ENCODE measurements at regions not wholly inside any gene's neighbourhood (a gene's known extent, or its start where the extent isn't known, plus 50 kb on each side); places are given as distances from the start of the nearest gene placed in this dataset.

- no peaks in the 10 kb centered on the region for H3K4me1 ChIP-seq (ENCODE audit: insufficient read depth, low read length)
- H3K4me1 Mint-ChIP-seq, result no peaks in the 10 kb centered on the region
- ChIA-PET CTCF (no interaction called here), POLR2A (no interaction called here)
- H3K4me3 Mint-ChIP-seq, result no peak overlapping the region
- H3K27ac Mint-ChIP-seq, result no peak overlapping the region
- H3K4me3 ChIP-seq (ENCODE audit: low read length), result no peak overlapping the region
- peaks cover 2 to 51% (median 14%) of the 10 kb centered on the region in 5 donors for H3K9me3 Mint-ChIP-seq
- H3K27ac ChIP-seq (ENCODE audit: low read depth, low read length), result no peak overlapping the region
- H3K9me3 ChIP-seq (ENCODE audit: low read length), result no peaks in the 10 kb centered on the region
- no peaks in the 10 kb centered on the region for H3K27me3 Mint-ChIP-seq
- H3K36me3 Mint-ChIP-seq, result no peaks in the 10 kb centered on the region
- DNase-seq, result no peak
- H3K27me3 ChIP-seq (ENCODE audit: insufficient read depth, low read length, poor library complexity, severe bottlenecking), result no peaks in the 10 kb centered on the region
- no peaks in the 10 kb centered on the region for H3K36me3 ChIP-seq (ENCODE audit: insufficient read depth, low read length)
These were observed 1344.3 kb upstream of the LRRTM3 start for GRCh38 chr10:65581426-65582026.

- no peaks in the 10 kb centered on the region for H3K4me1 Mint-ChIP-seq
- DNase-seq, result no peak
- H3K4me3 Mint-ChIP-seq, result no peak overlapping the region
- Histone ChIP-seq H3K36me3 (ENCODE audit: insufficient read depth, low read length) (no peaks in the 10 kb centered on the region), H3K4me1 (ENCODE audit: insufficient read depth, low read length) (no peaks in the 10 kb centered on the region), H3K27ac (ENCODE audit: low read depth, low read length) (no peak overlapping the region), H3K4me3 (ENCODE audit: low read length) (no peak overlapping the region), H3K27me3 (ENCODE audit: insufficient read depth, low read length, poor library complexity, severe bottlenecking) (no peaks in the 10 kb centered on the region), H3K9me3 (ENCODE audit: low read length) (no peaks in the 10 kb centered on the region)
- no peak overlapping the region for H3K27ac Mint-ChIP-seq
- no peaks in the 10 kb centered on the region for H3K27me3 Mint-ChIP-seq
- CTCF ChIA-PET, result no interaction called here
- POLR2A ChIA-PET, result no interaction called here
- H3K36me3 Mint-ChIP-seq, result no peaks in the 10 kb centered on the region
- peaks cover 7 to 45% (median 16%) of the 10 kb centered on the region in 5 donors for H3K9me3 Mint-ChIP-seq
These were observed 1323.5 kb upstream of the LRRTM3 start for GRCh38 chr10:65602182-65602865.

GRCh38 chr10:65611592-65611991 is 1314.2 kb upstream of the LRRTM3 start:
- H3K27ac Mint-ChIP-seq, result no peak overlapping the region
- Histone ChIP-seq H3K36me3 (ENCODE audit: insufficient read depth, low read length) (no peaks in the 10 kb centered on the region), H3K4me1 (ENCODE audit: insufficient read depth, low read length) (no peaks in the 10 kb centered on the region), H3K4me3 (ENCODE audit: low read length) (no peak overlapping the region), H3K27ac (ENCODE audit: low read depth, low read length) (no peak overlapping the region), H3K9me3 (ENCODE audit: low read length) (no peaks in the 10 kb centered on the region), H3K27me3 (ENCODE audit: insufficient read depth, low read length, poor library complexity, severe bottlenecking) (no peaks in the 10 kb centered on the region)
- no peaks in the 10 kb centered on the region for H3K4me1 Mint-ChIP-seq
- no peak overlapping the region for H3K4me3 Mint-ChIP-seq
- peaks cover 8 to 37% (median 12%) of the 10 kb centered on the region in 5 donors for H3K9me3 Mint-ChIP-seq
- peaks cover 0 to 1% (median 0%) of the 10 kb centered on the region in 3 donors for H3K36me3 Mint-ChIP-seq
- no peak for DNase-seq
- ChIA-PET POLR2A (no interaction called here), CTCF (no interaction called here)
- H3K27me3 Mint-ChIP-seq, result no peaks in the 10 kb centered on the region

GRCh38 chr10:65614956-65615565 is 1310.8 kb upstream of the LRRTM3 start:
- H3K9me3 Mint-ChIP-seq, result peaks cover 7 to 22% (median 8%) of the 10 kb centered on the region in 5 donors

GRCh38 chr10:65618126-65618525 is 1307.7 kb upstream of the LRRTM3 start:
- H3K27ac Mint-ChIP-seq, result no peak overlapping the region
- Histone ChIP-seq H3K27me3 (ENCODE audit: insufficient read depth, low read length, poor library complexity, severe bottlenecking) (no peaks in the 10 kb centered on the region), H3K4me1 (ENCODE audit: insufficient read depth, low read length) (no peaks in the 10 kb centered on the region), H3K9me3 (ENCODE audit: low read length) (no peaks in the 10 kb centered on the region), H3K4me3 (ENCODE audit: low read length) (no peak overlapping the region), H3K27ac (ENCODE audit: low read depth, low read length) (no peak overlapping the region), H3K36me3 (ENCODE audit: insufficient read depth, low read length) (no peaks in the 10 kb centered on the region)
- H3K4me3 Mint-ChIP-seq, result no peak overlapping the region
- no peaks in the 10 kb centered on the region for H3K27me3 Mint-ChIP-seq
- CTCF ChIA-PET, result no interaction called here
- POLR2A ChIA-PET, result no interaction called here
- no peaks in the 10 kb centered on the region for H3K36me3 Mint-ChIP-seq
- peaks cover 4 to 29% (median 10%) of the 10 kb centered on the region in 5 donors for H3K9me3 Mint-ChIP-seq
- H3K4me1 Mint-ChIP-seq, result no peaks in the 10 kb centered on the region
- DNase-seq, result no peak

More at GRCh38 chr10:65614956-65615565, 1310.8 kb upstream of the LRRTM3 start:
- no peaks in the 10 kb centered on the region for H3K36me3 ChIP-seq (ENCODE audit: insufficient read depth, low read length)
- no peaks in the 10 kb centered on the region for H3K9me3 ChIP-seq (ENCODE audit: low read length)
- H3K4me3 ChIP-seq (ENCODE audit: low read length), result no peak overlapping the region
- H3K4me1 ChIP-seq (ENCODE audit: insufficient read depth, low read length), result no peaks in the 10 kb centered on the region
- POLR2A ChIA-PET, result no interaction called here
- CTCF ChIA-PET, result no interaction called here
- Mint-ChIP-seq H3K27ac (no peak overlapping the region), H3K4me1 (no peaks in the 10 kb centered on the region), H3K4me3 (no peak overlapping the region), H3K27me3 (no peaks in the 10 kb centered on the region), H3K36me3 (no peaks in the 10 kb centered on the region)
- no peak overlapping the region for H3K27ac ChIP-seq (ENCODE audit: low read depth, low read length)
- H3K27me3 ChIP-seq (ENCODE audit: insufficient read depth, low read length, poor library complexity, severe bottlenecking), result no peaks in the 10 kb centered on the region
- no peak for DNase-seq

GRCh38 chr10:65620404-65621048 is 1305.3 kb upstream of the LRRTM3 start:
- CTCF ChIA-PET, result no interaction called here
- no peaks in the 10 kb centered on the region for H3K4me1 Mint-ChIP-seq
- H3K27me3 ChIP-seq (ENCODE audit: insufficient read depth, low read length, poor library complexity, severe bottlenecking), result no peaks in the 10 kb centered on the region

GRCh38 chr10:65622608-65623007 is 1303.2 kb upstream of the LRRTM3 start:
- Mint-ChIP-seq H3K9me3 (peaks cover 3 to 24% (median 9%) of the 10 kb centered on the region in 5 donors), H3K27ac (no peak overlapping the region), H3K36me3 (no peaks in the 10 kb centered on the region), H3K4me3 (no peak overlapping the region), H3K4me1 (no peaks in the 10 kb centered on the region), H3K27me3 (no peaks in the 10 kb centered on the region)
- DNase-seq, result no peak
- ChIA-PET POLR2A (no interaction called here), CTCF (no interaction called here)
- no peaks in the 10 kb centered on the region for H3K27me3 ChIP-seq (ENCODE audit: insufficient read depth, low read length, poor library complexity, severe bottlenecking)
- no peak overlapping the region for H3K27ac ChIP-seq (ENCODE audit: low read depth, low read length)
- H3K36me3 ChIP-seq (ENCODE audit: insufficient read depth, low read length), result no peaks in the 10 kb centered on the region
- no peak overlapping the region for H3K4me3 ChIP-seq (ENCODE audit: low read length)
- no peaks in the 10 kb centered on the region for H3K4me1 ChIP-seq (ENCODE audit: insufficient read depth, low read length)
- no peaks in the 10 kb centered on the region for H3K9me3 ChIP-seq (ENCODE audit: low read length)

More at GRCh38 chr10:65620404-65621048, 1305.3 kb upstream of the LRRTM3 start:
- no peaks in the 10 kb centered on the region for H3K9me3 ChIP-seq (ENCODE audit: low read length)
- no peaks in the 10 kb centered on the region for H3K27me3 Mint-ChIP-seq
- H3K4me1 ChIP-seq (ENCODE audit: insufficient read depth, low read length), result no peaks in the 10 kb centered on the region
- H3K9me3 Mint-ChIP-seq, result peaks cover 1 to 26% (median 11%) of the 10 kb centered on the region in 5 donors
- no peak overlapping the region for H3K27ac ChIP-seq (ENCODE audit: low read depth, low read length)
- DNase-seq, result no peak
- no peak overlapping the region for H3K4me3 ChIP-seq (ENCODE audit: low read length)
- POLR2A ChIA-PET, result no interaction called here
- H3K36me3 Mint-ChIP-seq, result no peaks in the 10 kb centered on the region
- H3K27ac Mint-ChIP-seq, result no peak overlapping the region
- H3K36me3 ChIP-seq (ENCODE audit: insufficient read depth, low read length), result no peaks in the 10 kb centered on the region
- no peak overlapping the region for H3K4me3 Mint-ChIP-seq

GRCh38 chr10:65628493-65629139 is 1297.2 kb upstream of the LRRTM3 start:
- peaks cover 4 to 29% (median 14%) of the 10 kb centered on the region in 5 donors for H3K9me3 Mint-ChIP-seq
- CTCF ChIA-PET, result no interaction called here

More at GRCh38 chr10:65628493-65629139, 1297.2 kb upstream of the LRRTM3 start:
- Histone ChIP-seq H3K27ac (ENCODE audit: low read depth, low read length) (no peak overlapping the region), H3K4me1 (ENCODE audit: insufficient read depth, low read length) (no peaks in the 10 kb centered on the region), H3K36me3 (ENCODE audit: insufficient read depth, low read length) (no peaks in the 10 kb centered on the region), H3K4me3 (ENCODE audit: low read length) (no peak overlapping the region), H3K27me3 (ENCODE audit: insufficient read depth, low read length, poor library complexity, severe bottlenecking) (no peaks in the 10 kb centered on the region), H3K9me3 (ENCODE audit: low read length) (no peaks in the 10 kb centered on the region)
- Mint-ChIP-seq H3K27ac (no peak overlapping the region), H3K27me3 (no peaks in the 10 kb centered on the region), H3K4me1 (no peaks in the 10 kb centered on the region), H3K4me3 (no peak overlapping the region), H3K36me3 (no peaks in the 10 kb centered on the region)
- no peak for DNase-seq
- POLR2A ChIA-PET, result no interaction called here

Data from CD8-positive, alpha-beta memory T cell (primary cell).